NOMO-1 (cell line): ENCODE measurements at regions not wholly inside any gene's neighbourhood (a gene's known extent, or its start where the extent isn't known, plus 50 kb on each side); places are given as distances from the start of the nearest gene placed in this dataset.

ENCODE experiments used
- DNase-seq, 2 experiments: peaks; one replicate each; lab custom pipeline; 2025; ENCODE audit not compliant: unreplicated experiment in 2 of 2; lab: John Stamatoyannopoulos, UW

GRCh38 chr20:23155141-23155590 is 69.0 kb upstream of the CD93 start:
- peak; percentile 39 to 62 for DNase-seq

GRCh38 chr20:23153696-23154341 is 67.7 kb upstream of the CD93 start:
- no peak for DNase-seq

DNA sequence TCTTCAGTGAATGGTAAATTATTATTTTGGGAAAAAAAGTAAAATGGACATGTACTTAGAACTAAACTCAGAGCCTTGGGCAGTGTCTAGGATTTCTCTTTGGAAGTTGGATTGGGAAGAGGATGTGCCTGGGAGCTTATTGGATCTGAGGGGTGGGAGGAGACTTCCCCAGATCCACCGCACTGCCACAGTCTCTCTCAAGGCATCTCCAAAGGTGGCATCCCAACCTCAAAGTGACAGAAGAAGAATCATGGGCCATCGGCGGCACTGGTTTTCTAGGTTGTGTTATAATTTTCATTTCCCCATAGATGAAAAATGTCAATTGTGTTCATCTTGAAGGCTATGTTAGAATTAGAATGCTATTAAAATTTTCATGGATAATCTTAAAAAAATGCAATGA is 66.8 kb upstream of the CD93 start:
- DNase-seq, result no peak

GRCh38 chr20:23152308-23152892 is 66.3 kb upstream of the CD93 start:
- no peak for DNase-seq

- DNase-seq, result no peak
Observed at GRCh38 chr20:23151885-23152284, 65.8 kb upstream of the CD93 start.

GRCh38 chr20:23151008-23151703 is 65.0 kb upstream of the CD93 start:
- no peak for DNase-seq

- no peak for DNase-seq
Observed at GRCh38 chr20:23150304-23151007, 64.3 kb upstream of the CD93 start.

- DNase-seq, result no peak
Observed at GRCh38 chr20:23149623-23150279, 63.6 kb upstream of the CD93 start.

- no peak for DNase-seq
Observed at GRCh38 chr20:23148731-23149570, 62.8 kb upstream of the CD93 start.

GRCh38 chr20:23147964-23148730 is 62.0 kb upstream of the CD93 start:
- DNase-seq, result peak; percentile 70 to 89

DNA sequence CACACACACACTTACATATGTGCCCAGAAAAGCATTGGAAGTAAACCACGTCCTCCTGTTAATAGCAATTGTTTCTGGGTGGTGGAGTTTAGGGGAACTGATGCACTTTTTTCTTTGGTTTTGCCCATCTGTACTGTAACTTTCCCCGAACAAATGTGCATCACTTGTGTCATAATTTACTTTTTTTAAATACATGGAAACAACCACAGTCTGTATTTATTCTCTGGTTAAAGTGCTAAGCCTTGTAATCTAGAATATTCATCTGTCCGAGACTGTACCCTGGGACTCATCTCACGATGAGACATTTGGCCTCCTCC is 61.5 kb upstream of the CD93 start:
- no peak for DNase-seq

DNA sequence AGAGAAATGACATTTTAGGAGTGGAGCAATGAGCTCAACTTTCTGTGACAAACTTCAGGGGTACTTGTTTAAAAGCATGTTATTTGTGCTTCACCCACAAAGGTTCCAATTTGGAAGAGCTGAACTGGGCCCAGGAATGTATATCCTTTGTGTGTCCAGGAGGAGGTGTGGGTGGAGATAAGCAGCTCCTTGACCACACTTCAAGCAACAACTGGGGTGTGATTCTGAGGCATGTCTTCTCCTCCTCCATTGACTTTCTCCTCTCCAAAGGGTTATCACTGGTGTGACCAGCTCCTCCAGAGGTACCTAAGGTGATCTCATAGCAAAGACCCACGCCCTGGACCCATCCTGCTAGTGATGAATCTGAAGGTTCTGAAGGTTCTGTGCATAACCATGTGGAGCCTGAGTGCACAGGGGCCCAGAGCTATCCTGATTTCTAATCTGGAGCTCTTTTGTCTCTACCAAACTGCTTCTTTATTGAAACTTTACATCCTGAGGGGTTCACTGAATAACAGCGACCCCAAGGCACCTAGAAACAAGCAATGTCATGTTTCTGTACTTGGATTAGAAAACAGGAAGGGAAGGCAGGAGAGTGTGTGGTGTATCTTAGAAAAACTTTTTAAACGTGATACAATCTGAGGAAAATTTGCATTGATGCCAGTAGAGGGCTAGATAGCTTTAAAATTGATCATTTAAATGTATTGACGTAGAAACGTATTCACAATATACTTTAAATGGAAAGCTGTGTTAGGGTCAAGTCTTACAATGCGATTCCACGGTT is 60.9 kb upstream of the CD93 start:
- peak; percentile 21 to 28 for DNase-seq

- no peak for DNase-seq
Observed at GRCh38 chr20:23146181-23146580, 60.1 kb upstream of the CD93 start.

DNA sequence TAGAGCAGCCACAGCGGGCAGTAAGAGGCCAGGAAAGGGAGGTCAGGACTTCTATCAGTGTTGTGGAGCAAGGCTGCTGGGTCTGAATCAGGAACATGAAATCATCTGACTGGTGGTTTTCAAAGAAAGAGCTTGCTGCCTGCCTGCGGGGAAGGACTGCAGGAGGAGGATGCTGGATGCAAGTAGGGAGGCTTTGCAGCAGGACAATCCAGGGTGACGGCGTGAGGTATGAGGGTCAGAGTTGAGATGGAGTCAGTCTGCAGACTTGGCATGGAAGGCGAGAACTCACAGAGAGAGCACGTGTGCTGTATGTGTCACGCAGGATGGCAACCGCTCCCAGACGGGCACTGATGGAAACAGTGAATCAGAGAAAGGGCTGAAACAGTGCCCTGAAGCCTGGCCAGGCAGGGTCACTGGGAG is 59.2 kb upstream of the CD93 start:
- no peak for DNase-seq

GRCh38 chr20:23144856-23145255 is 58.7 kb upstream of the CD93 start:
- no peak for DNase-seq

DNA sequence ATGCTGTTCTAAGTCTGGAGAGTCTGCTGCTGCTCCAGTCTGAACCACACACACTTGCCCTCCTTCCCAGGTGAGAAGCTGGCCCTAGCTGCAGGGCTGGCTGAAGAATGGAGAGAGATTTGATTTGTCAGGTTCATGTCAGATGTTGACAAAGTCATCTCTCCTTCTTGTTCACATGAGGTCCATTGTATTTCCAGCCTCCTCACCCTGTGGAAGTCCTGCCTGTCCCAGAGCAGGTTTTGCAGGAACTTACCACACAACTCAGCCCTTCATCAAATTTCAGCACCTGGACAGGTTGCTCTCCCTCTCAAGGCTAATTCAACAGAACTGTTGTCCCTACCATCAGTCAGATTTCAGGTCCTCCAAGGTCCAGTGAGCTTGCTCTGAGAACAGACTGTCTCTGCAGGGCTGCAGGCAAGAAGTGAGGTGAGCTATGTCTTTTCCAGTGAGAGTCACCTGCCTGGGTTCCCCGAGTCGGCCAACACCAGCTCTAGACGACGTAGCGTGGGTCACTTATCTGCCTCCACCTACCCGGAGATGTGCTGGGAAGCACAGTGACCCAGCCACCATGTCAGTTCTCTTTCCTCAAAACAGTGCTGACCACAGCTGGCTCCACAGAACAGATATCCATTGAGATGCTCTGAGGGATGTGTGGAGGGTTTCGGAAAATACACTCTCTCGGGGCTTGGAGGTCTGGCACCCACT is 58.0 kb upstream of the CD93 start:
- DNase-seq, result no peak

- peak; percentile 33 to 53 for DNase-seq
Observed at GRCh38 chr20:23143098-23143497, 57.0 kb upstream of the CD93 start.
